ENCODE measurements at regions not wholly inside any gene's neighbourhood (a gene's known extent, or its start where the extent isn't known, plus 50 kb on each side); places are given as distances from the start of the nearest gene placed in this dataset.

DNA sequence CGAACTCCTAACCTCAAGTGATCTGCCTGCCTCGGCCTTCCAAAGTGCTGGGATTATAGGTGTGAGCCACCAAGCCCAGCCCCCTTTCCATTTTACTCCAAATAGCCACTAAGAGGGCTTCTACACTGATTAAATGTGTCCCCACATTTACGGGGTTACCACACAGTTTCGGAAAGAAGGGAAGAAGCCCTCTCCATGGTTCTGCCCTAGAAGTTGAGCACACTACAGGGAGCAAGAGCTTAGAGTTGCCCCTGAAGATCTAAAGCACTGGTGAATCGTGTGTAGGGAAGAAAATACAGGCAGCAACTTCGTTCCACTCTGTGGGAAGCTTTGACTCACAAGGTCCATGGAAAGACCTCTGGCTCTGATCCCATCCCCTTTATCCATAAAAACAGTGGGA is 133.0 kb upstream of the PRKCQ start:
- no peaks in the 10 kb centered on the region for H3K9me3 Mint-ChIP-seq
- H3K4me2 ChIP-seq, result no peak overlapping the region
- no peaks in the 10 kb centered on the region for H3K27me3 ChIP-seq (ENCODE audit: insufficient read depth)
- H3K27me3 Mint-ChIP-seq (ENCODE audit: insufficient read depth, low read depth, poor library complexity), result peaks cover 6% of the 10 kb centered on the region
- ATAC-seq, result peak; percentile 70
- no peak overlapping the region for H3K4me3 Mint-ChIP-seq
- H3K36me3 Mint-ChIP-seq (ENCODE audit: low read depth), result no peaks in the 10 kb centered on the region
- DNase-seq (ENCODE audit: low spot score), result no peak
- no peaks in the 10 kb centered on the region for H3K36me3 ChIP-seq (ENCODE audit: insufficient read depth)
- H3K27ac Mint-ChIP-seq, result no peak overlapping the region
- H3K4me3 ChIP-seq, result no peak overlapping the region
- no peaks in the 10 kb centered on the region for H4K20me1 ChIP-seq (replicated peaks; ENCODE audit: insufficient read depth)
- no peak overlapping the region for H3K27ac ChIP-seq (ENCODE audit: low read depth)
- no peaks in the 10 kb centered on the region for H3K9me2 ChIP-seq (ENCODE audit: insufficient read depth)
- TF ChIP-seq, protein P1, sequence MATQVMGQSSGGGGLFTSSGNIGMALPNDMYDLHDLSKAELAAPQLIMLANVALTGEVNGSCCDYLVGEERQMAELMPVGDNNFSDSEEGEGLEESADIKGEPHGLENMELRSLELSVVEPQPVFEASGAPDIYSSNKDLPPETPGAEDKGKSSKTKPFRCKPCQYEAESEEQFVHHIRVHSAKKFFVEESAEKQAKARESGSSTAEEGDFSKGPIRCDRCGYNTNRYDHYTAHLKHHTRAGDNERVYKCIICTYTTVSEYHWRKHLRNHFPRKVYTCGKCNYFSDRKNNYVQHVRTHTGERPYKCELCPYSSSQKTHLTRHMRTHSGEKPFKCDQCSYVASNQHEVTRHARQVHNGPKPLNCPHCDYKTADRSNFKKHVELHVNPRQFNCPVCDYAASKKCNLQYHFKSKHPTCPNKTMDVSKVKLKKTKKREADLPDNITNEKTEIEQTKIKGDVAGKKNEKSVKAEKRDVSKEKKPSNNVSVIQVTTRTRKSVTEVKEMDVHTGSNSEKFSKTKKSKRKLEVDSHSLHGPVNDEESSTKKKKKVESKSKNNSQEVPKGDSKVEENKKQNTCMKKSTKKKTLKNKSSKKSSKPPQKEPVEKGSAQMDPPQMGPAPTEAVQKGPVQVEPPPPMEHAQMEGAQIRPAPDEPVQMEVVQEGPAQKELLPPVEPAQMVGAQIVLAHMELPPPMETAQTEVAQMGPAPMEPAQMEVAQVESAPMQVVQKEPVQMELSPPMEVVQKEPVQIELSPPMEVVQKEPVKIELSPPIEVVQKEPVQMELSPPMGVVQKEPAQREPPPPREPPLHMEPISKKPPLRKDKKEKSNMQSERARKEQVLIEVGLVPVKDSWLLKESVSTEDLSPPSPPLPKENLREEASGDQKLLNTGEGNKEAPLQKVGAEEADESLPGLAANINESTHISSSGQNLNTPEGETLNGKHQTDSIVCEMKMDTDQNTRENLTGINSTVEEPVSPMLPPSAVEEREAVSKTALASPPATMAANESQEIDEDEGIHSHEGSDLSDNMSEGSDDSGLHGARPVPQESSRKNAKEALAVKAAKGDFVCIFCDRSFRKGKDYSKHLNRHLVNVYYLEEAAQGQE (IDR thresholded peaks at IDR 0.05; ENCODE audit: unreplicated experiment), result peak; percentile 68
- TF ChIP-seq, protein P2, sequence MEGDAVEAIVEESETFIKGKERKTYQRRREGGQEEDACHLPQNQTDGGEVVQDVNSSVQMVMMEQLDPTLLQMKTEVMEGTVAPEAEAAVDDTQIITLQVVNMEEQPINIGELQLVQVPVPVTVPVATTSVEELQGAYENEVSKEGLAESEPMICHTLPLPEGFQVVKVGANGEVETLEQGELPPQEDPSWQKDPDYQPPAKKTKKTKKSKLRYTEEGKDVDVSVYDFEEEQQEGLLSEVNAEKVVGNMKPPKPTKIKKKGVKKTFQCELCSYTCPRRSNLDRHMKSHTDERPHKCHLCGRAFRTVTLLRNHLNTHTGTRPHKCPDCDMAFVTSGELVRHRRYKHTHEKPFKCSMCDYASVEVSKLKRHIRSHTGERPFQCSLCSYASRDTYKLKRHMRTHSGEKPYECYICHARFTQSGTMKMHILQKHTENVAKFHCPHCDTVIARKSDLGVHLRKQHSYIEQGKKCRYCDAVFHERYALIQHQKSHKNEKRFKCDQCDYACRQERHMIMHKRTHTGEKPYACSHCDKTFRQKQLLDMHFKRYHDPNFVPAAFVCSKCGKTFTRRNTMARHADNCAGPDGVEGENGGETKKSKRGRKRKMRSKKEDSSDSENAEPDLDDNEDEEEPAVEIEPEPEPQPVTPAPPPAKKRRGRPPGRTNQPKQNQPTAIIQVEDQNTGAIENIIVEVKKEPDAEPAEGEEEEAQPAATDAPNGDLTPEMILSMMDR (conservative IDR thresholded peaks at IDR 0.05; ENCODE audit: low read depth in 2 of 2), result no peak
- TF ChIP-seq JUNB (IDR thresholded peaks at IDR 0.05; ENCODE audit: unreplicated experiment) (no peak), POLR2AphosphoS5 (IDR thresholded peaks at IDR 0.05; ENCODE audit: low read depth) (no peak), EZH2 (IDR thresholded peaks at IDR 0.05; ENCODE audit: low read depth, unreplicated experiment) (no peak)
- H3K4me1 Mint-ChIP-seq, result peaks cover 9% of the 10 kb centered on the region
- peaks cover 15% of the 10 kb centered on the region for H3K4me1 ChIP-seq (ENCODE audit: insufficient read depth)
- no peaks in the 10 kb centered on the region for H3K79me2 ChIP-seq (replicated peaks; ENCODE audit: insufficient read depth)
- peaks cover 4% of the 10 kb centered on the region; the same call in 1 of the 2 replicates for H3F3A ChIP-seq (replicated peaks; ENCODE audit: low read depth)
- no peak overlapping the region for H2AFZ ChIP-seq

DNA sequence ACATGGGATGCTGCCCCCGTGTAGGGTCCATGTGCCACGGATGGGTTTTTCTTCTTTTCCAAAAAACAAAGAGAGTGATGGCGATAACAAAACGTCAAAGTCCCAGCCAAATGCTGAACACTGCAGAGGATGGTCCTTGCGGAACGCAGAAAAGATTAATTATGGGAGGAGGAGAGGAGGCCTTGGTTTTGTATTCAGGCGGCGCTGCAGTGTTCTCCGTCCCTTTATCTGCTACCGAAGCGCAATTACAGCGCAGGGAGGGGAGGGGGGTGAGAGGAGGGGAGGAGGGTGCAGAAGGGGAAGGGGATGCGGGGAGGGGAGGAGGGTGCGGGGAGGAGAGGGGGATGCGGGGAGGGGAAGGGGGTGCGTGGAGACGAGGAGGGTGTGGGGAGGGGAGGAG is 131.8 kb upstream of the PRKCQ start:
- Histone ChIP-seq H3K27ac (ENCODE audit: low read depth) (no peak overlapping the region), H2AFZ (0 out of 2 replicates have a peak overlapping the region, but pooled peaks have one; percentile 72), H3K4me1 (ENCODE audit: insufficient read depth) (peaks cover 15% of the 10 kb centered on the region), H3K4me3 (no peak overlapping the region), H3K36me3 (ENCODE audit: insufficient read depth) (no peaks in the 10 kb centered on the region), H3K4me2 (no peak overlapping the region), H3K27me3 (ENCODE audit: insufficient read depth) (no peaks in the 10 kb centered on the region), H3K9me2 (ENCODE audit: insufficient read depth) (no peaks in the 10 kb centered on the region), H4K20me1 (replicated peaks; ENCODE audit: insufficient read depth) (no peaks in the 10 kb centered on the region), H3F3A (replicated peaks; ENCODE audit: low read depth) (peaks cover 4% of the 10 kb centered on the region; the same call in 1 of the 2 replicates), H3K79me2 (replicated peaks; ENCODE audit: insufficient read depth) (no peaks in the 10 kb centered on the region)
- Mint-ChIP-seq H3K9me3 (no peaks in the 10 kb centered on the region), H3K4me1 (peaks cover 9% of the 10 kb centered on the region), H3K27me3 (ENCODE audit: insufficient read depth, low read depth, poor library complexity) (peaks cover 4% of the 10 kb centered on the region), H3K36me3 (ENCODE audit: low read depth) (no peaks in the 10 kb centered on the region), H3K4me3 (no peak overlapping the region), H3K27ac (no peak overlapping the region)
- ATAC-seq, result no peak
- DNase-seq (ENCODE audit: low spot score), result no peak
- TF ChIP-seq CREB1 (CRISPR knock-in tag; IDR thresholded peaks at IDR 0.05; ENCODE audit: low read depth) (no peak), ZNF114 (CRISPR knock-in tag; IDR thresholded peaks at IDR 0.05) (no peak), JUNB (IDR thresholded peaks at IDR 0.05; ENCODE audit: unreplicated experiment) (no peak), NANOG (IDR thresholded peaks at IDR 0.05; ENCODE audit: borderline replicate concordance) (no peak), EZH2phosphoT487 (IDR thresholded peaks at IDR 0.05; ENCODE audit: unreplicated experiment) (no peak), EZH2 (IDR thresholded peaks at IDR 0.05; ENCODE audit: low read depth, unreplicated experiment) (no peak), POLR2AphosphoS5 (IDR thresholded peaks at IDR 0.05; ENCODE audit: low read depth) (no peak), ZNF331 (CRISPR knock-in tag; IDR thresholded peaks at IDR 0.05; ENCODE audit: low read depth) (no peak)
- TF ChIP-seq, protein P2 (conservative IDR thresholded peaks at IDR 0.05; ENCODE audit: low read depth in 2 of 2), result no peak
- TF ChIP-seq, protein P1 (IDR thresholded peaks at IDR 0.05; ENCODE audit: unreplicated experiment), result no peak
- TF ChIP-seq, protein P3, sequence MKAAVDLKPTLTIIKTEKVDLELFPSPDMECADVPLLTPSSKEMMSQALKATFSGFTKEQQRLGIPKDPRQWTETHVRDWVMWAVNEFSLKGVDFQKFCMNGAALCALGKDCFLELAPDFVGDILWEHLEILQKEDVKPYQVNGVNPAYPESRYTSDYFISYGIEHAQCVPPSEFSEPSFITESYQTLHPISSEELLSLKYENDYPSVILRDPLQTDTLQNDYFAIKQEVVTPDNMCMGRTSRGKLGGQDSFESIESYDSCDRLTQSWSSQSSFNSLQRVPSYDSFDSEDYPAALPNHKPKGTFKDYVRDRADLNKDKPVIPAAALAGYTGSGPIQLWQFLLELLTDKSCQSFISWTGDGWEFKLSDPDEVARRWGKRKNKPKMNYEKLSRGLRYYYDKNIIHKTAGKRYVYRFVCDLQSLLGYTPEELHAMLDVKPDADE (IDR thresholded peaks at IDR 0.05), result no peak
